Choroid plexus epithelial cell (primary cell): ENCODE measurements at regions not wholly inside any gene's neighbourhood (a gene's known extent, or its start where the extent isn't known, plus 50 kb on each side); places are given as distances from the start of the nearest gene placed in this dataset.

Source experiments
- DNase-seq: peaks from one replicate; pipeline ENCODE4 v3.0.0-alpha.2; 2010; ENCODE audit warnings: low read depth
- H3K4me3 ChIP-seq: 2 replicates; pipeline ENCODE4 v1.5.1; 2011; ENCODE audit warnings: low read depth, mild to moderate bottlenecking, control low read depth, low read length, moderate library complexity
- TF ChIP-seq, protein P1 (sequence below): conservative IDR thresholded peaks from 2 replicates; pipeline ENCODE4 v1.5.1; 2011; ENCODE audit warnings: low read depth, mild to moderate bottlenecking, control low read depth, inconsistent platforms, low read length, moderate library complexity

DNA sequence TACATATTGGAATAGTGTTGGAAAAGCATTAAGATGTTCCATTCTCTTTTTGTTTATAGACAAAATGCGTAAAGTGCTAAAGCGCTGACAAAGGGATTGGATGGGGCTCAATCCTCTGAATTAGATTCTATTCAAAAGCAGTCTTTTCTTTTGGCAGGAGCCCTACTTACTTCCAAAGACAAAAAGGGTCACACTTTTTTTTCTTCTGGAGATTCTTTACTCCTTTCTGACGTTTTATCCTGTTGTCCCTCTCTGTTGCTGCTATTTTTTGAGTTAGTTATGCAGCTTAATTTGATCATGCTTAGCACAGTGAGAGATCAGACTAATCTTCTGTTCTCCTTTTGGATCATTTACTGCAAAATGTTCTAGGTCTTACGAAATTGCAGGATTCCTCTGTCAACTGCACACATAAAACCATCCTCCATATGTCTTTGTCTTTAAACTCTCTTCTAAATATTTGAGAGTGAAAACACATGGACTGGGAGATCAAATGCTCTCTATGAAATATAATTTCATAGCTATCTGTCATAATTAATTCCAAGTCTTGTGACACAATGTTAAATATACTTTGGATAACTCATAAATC lies 656.4 kb upstream of the ADGRL2 start:
- peak; percentile 32 for DNase-seq

DNA sequence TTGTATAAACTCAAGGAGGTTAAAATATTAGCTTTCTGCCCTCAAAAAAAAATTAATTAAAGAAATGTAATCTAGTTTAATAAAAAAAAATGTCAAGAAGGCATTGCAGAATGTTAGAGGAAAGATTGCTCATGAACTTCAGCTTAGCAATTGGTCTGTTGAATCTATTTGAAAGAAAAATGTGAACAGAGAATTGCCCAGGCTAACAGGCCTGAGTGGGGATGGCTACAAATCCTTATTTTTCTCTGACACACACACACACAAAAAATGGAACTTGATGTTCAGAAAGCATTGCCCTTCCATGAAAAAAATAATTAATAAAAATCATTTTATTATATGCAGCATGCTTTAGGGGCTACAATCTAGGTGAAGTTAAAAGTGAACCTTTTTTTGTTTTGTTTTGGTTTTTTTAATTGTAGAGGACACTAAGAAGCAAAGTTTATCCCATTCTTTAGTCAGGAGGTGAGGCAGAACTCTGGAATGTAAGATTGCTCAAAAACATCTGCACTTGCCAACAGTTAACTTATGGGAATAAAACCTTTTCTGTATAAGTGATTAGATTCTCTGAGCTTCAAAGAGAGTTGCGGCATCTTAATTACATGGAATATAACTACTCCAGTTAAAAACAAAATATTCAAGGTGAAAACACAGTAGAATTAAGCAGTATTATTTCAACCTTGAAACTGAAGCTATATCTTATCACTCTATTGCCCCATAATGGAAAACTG lies 658.5 kb upstream of the ADGRL2 start:
- peak; percentile 74 for DNase-seq
- TF ChIP-seq, protein P1, sequence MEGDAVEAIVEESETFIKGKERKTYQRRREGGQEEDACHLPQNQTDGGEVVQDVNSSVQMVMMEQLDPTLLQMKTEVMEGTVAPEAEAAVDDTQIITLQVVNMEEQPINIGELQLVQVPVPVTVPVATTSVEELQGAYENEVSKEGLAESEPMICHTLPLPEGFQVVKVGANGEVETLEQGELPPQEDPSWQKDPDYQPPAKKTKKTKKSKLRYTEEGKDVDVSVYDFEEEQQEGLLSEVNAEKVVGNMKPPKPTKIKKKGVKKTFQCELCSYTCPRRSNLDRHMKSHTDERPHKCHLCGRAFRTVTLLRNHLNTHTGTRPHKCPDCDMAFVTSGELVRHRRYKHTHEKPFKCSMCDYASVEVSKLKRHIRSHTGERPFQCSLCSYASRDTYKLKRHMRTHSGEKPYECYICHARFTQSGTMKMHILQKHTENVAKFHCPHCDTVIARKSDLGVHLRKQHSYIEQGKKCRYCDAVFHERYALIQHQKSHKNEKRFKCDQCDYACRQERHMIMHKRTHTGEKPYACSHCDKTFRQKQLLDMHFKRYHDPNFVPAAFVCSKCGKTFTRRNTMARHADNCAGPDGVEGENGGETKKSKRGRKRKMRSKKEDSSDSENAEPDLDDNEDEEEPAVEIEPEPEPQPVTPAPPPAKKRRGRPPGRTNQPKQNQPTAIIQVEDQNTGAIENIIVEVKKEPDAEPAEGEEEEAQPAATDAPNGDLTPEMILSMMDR: no peak

More for the DNA sequence above, 656.4 kb upstream of the ADGRL2 start:
- H3K4me3 ChIP-seq: no peak overlapping the region
- TF ChIP-seq, protein P1: no peak

DNA sequence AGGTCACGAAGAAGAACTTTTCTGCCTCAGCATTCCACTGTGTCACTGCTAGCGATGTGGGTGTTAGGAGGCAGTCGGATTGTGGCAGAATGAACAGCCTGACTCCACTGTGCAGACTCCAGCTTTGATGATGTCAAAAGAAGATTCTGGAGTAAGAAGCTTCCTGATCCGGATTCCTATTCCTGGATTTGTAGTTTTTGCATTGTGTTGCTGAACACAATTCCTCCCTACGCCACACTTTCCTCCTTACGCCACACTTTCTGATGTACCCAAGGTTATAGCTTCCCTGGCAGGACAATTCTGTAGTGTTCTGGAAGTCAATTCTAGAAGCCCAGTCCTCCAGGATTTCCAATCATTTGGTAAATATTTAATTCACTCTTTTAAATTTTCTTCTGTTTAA lies 665.2 kb upstream of the ADGRL2 start:
- H3K4me3 ChIP-seq: no peak overlapping the region
- TF ChIP-seq, protein P1: no peak
- DNase-seq: no peak

More for the DNA sequence above, 658.5 kb upstream of the ADGRL2 start:
- H3K4me3 ChIP-seq: no peak overlapping the region

DNA sequence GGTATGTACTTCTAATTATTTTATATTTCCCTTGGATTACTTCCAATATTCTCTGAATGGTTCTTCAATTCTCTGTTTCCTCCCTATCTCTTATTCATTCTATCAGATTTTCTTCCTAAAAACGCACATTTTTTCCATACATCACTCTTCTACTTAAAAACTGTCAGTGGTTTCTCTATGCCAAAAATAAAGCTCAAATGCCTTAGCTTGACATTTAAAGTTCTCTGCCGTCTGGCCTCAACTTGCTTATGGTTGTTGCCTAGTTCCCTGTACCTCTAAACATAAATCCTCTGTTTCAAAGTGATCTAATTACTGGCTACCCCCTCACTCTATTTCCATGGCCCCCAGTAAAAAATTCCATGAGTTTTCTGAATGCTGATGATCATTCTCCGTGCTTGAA lies 671.0 kb upstream of the ADGRL2 start:
- no peak overlapping the region for H3K4me3 ChIP-seq
- TF ChIP-seq, protein P1: no peak
- no peak for DNase-seq

DNA sequence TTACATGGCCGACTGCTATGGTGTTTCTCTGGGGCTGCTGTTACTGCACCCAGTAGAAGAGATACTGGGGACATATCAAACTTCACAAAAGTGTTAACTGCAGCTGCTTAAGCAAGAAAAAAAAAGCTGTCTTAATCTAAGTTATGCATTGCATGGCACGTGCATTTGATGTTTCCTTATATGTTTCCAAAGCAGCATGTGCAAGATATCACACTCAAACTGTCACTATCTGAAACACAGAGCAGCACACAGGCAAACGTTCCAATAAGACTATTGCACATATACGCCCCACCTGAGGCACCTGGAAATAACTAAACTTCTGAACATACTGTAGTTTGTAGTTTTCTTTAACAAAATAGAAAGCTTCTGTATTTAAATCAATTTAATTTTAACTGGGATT lies 671.4 kb upstream of the ADGRL2 start:
- TF ChIP-seq, protein P1: no peak
- H3K4me3 ChIP-seq: no peak overlapping the region
- no peak for DNase-seq

DNA sequence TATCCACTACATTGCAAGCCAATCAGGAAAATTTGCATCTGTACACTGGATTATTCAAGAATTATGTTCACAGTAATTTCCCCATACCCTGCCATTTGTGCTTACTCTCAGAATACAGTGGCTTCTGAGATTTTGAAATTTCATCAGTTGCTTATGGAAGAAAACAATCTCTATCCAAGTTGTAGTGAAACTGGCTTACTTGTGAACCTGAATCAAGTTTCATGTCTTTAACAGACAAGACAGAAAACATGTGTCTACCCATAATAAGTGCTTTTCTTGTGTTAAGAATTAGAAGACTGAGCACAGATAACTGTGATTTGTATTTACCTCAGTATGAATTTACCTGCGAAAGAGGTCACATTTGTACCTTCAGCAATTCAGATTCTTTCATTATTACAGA lies 672.7 kb upstream of the ADGRL2 start:
- TF ChIP-seq, protein P1: no peak
- H3K4me3 ChIP-seq: no peak overlapping the region
- DNase-seq: no peak
